ENCODE measurements at regions not wholly inside any gene's neighbourhood (a gene's known extent, or its start where the extent isn't known, plus 50 kb on each side); places are given as distances from the start of the nearest gene placed in this dataset.

GRCh38 chr6:163776906-163777686, 362.6 kb downstream of the QKI start:
- no peak for FAIRE-seq
- no peak for DNase-seq (ENCODE audit: insufficient read length, low spot score)
- no peak for TF ChIP-seq CTCF (IDR thresholded peaks at IDR 0.05; ENCODE audit: insufficient read depth, missing control alignments)

GRCh38 chr6:163776196-163776905, 361.8 kb downstream of the QKI start:
- FAIRE-seq (no peak), DNase-seq (ENCODE audit: insufficient read length, low spot score) (no peak)
- no peak for TF ChIP-seq CTCF (IDR thresholded peaks at IDR 0.05; ENCODE audit: insufficient read depth, missing control alignments)

DNA sequence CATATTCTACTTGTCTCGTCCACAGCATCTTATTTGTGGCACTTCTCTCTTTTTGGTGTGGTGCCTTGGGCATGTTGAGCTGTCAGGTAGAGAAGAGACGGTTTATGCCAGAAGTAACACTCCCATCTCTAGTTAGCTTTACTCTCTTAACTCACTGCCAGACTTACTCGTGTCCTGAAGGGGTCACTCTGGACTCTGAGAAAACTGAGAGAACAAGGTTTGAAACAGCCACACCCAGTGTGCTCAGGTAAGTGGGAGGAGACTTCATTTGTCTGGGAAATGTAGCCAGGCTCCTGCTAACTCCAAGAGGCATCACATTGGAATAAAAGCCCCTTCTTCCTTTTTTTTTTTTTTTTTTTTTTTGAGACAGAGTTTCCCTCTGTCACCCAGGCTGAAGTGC, 360.8 kb downstream of the QKI start:
- DNase-seq (ENCODE audit: insufficient read length, low spot score) (no peak), FAIRE-seq (no peak)
- no peak for TF ChIP-seq CTCF (IDR thresholded peaks at IDR 0.05; ENCODE audit: insufficient read depth, missing control alignments)

DNA sequence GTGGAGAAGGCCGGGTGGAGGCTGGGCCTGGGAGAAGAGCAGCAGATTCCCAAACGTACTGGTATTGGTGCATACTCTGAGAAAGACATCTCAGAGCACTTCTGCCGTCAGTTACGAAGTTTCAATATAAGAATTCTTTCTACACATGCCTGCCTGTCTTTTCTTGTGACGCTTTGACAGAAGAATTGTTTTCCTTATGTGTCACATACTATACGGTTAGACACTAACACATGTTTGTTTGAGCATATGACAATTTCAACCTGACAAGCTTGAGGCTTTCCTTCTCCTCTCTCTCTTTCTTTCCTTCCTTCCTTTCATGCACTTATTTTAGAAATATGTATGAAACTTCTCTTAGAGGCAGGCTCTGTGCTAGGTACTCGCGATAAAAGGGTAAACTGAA, 360.0 kb downstream of the QKI start:
- DNase-seq (ENCODE audit: insufficient read length, low spot score) (no peak), FAIRE-seq (no peak)
- TF ChIP-seq CTCF (IDR thresholded peaks at IDR 0.05; ENCODE audit: insufficient read depth, missing control alignments), result no peak

GRCh38 chr6:163773646-163774045, 359.1 kb downstream of the QKI start:
- no peak for TF ChIP-seq CTCF (IDR thresholded peaks at IDR 0.05; ENCODE audit: insufficient read depth, missing control alignments)
- DNase-seq (ENCODE audit: insufficient read length, low spot score) (no peak), FAIRE-seq (no peak)

DNA sequence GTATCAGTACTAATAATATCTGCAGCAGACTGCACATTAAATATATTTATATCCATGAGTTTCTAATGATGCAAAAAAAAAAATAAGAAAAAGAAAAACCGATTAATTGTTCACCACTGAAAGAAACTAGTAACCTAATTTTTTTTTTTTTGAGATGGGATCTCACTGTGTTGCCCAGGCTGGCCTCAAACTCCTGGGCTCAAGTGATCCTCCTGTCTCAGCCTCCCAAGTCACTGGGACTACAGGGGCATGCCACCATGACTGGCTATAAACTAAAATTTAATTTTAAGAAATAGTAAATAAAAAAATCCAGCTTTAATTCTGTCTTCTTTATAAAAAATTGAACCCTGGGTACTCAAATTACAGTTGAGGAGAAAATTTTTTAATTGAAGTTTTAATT, 358.2 kb downstream of the QKI start:
- FAIRE-seq, result no peak
- DNase-seq (ENCODE audit: insufficient read length, low spot score), result no peak
- no peak for TF ChIP-seq CTCF (IDR thresholded peaks at IDR 0.05; ENCODE audit: insufficient read depth, missing control alignments)

DNA sequence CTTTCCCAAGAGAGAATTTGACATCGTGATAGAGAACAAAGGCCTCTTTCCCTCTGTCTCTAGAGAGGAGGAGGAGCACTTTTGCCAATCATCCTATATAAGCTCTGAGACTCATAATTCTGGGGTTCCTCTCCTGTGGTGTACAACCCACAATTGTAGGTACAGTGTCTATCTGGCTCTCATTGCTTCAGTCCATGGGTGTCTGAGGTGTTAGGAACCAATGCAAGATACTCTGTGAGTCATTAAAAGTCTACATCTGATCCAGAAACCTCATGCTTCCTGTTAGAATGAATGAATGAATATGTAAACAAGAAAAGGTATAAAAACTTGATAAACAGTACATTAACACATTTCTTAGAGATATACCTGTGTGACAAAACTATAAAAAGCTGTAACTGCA, 356.7 kb downstream of the QKI start:
- DNase-seq (ENCODE audit: insufficient read length, low spot score) (no peak), FAIRE-seq (no peak)
- TF ChIP-seq CTCF (IDR thresholded peaks at IDR 0.05; ENCODE audit: insufficient read depth, missing control alignments), result no peak
